ENCODE measurements at regions not wholly inside any gene's neighbourhood (a gene's known extent, or its start where the extent isn't known, plus 50 kb on each side); places are given as distances from the start of the nearest gene placed in this dataset.

GRCh38 chr12:46435625-46436024 is 63.1 kb upstream of the SLC38A2 start:
- TF ChIP-seq CTCF (IDR thresholded peaks at IDR 0.05 in 4 of 5, conservative IDR thresholded peaks at IDR 0.05 in 1 of 5) (no peak), POLR2A (IDR thresholded peaks at IDR 0.05) (no peak)
